ENCODE measurements at regions not wholly inside any gene's neighbourhood (a gene's known extent, or its start where the extent isn't known, plus 50 kb on each side); places are given as distances from the start of the nearest gene placed in this dataset.
A peak's percentile ranks its signal among the peaks of the same experiment; 100 is the strongest.

- Histone ChIP-seq H3K36me3 (no peaks in the 10 kb centered on the region), H3K27ac (peak overlapping the region in 2 of 10 donors; percentile 3 to 52), H3K4me1 (peaks cover 0 to 11% (median 0%) of the 10 kb centered on the region in 9 donors), H3K27me3 (no peaks in the 10 kb centered on the region), H3K9me3 (no peaks in the 10 kb centered on the region), H3K4me3 (no peak overlapping the region)
- no peak for TF ChIP-seq CTCF (IDR thresholded peaks at IDR 0.05)
- peak in 5 of 8 donors; percentile 29 to 65 (median 55) for ATAC-seq
- intact Hi-C loops (cut with DNase I), result no loop called here
- 52 to 53% methylated on average over 12 of the region's 12 CpGs for WGBS, 2 donors
- peak in 1 of 2 donors; percentile 12 for DNase-seq
Observed at GRCh38 chr7:81604075-81604807, 165.6 kb downstream of the HGF start.

GRCh38 chr7:81600608-81601007, 169.2 kb downstream of the HGF start:
- intact Hi-C loops (cut with DNase I), result no loop called here
- Histone ChIP-seq H3K9me3 (no peaks in the 10 kb centered on the region), H3K4me1 (peaks cover 0 to 11% (median 0%) of the 10 kb centered on the region in 9 donors), H3K36me3 (no peaks in the 10 kb centered on the region), H3K27me3 (no peaks in the 10 kb centered on the region), H3K27ac (no peak overlapping the region), H3K4me3 (no peak overlapping the region)
- 45 to 62% methylated on average over 2 of the region's 2 CpGs for WGBS, 2 donors
- DNase-seq (no peak), ATAC-seq (no peak)
- TF ChIP-seq CTCF (IDR thresholded peaks at IDR 0.05), result no peak

GRCh38 chr7:81598951-81599350, 170.9 kb downstream of the HGF start:
- no peaks in the 10 kb centered on the region for H3K9me3 ChIP-seq
- intact Hi-C loops (cut with DNase I), result loop anchor here in 1 of 10 donors (10.0 kb wide), 1 partner anchor 56 kb away; no protein-coding TSS in a partner anchor
- H3K36me3 ChIP-seq, result no peaks in the 10 kb centered on the region
- WGBS, 2 donors, result 86 to 90% methylated on average over 1 of the region's 1 CpG
- DNase-seq (no peak), ATAC-seq (no peak)
- H3K27me3 ChIP-seq, result no peaks in the 10 kb centered on the region
- no peak overlapping the region for H3K27ac ChIP-seq
- TF ChIP-seq CTCF (IDR thresholded peaks at IDR 0.05), result no peak
- no peak overlapping the region for H3K4me3 ChIP-seq
- H3K4me1 ChIP-seq, result peaks cover 0 to 4% (median 0%) of the 10 kb centered on the region in 9 donors

GRCh38 chr7:81594767-81595166, 175.1 kb downstream of the HGF start:
- intact Hi-C loops (cut with DNase I), result loop anchor here in 1 of 10 donors (10.0 kb wide), 1 partner anchor 60 kb away; no protein-coding TSS in a partner anchor
- H3K36me3 ChIP-seq, result no peaks in the 10 kb centered on the region
- no peak for TF ChIP-seq CTCF (IDR thresholded peaks at IDR 0.05)
- no peaks in the 10 kb centered on the region for H3K9me3 ChIP-seq
- H3K4me1 ChIP-seq, result no peaks in the 10 kb centered on the region
- H3K27me3 ChIP-seq, result no peaks in the 10 kb centered on the region
- WGBS, 2 donors, result 68 to 69% methylated on average over 1 of the region's 1 CpG
- no peak overlapping the region for H3K27ac ChIP-seq
- DNase-seq, result peak in 1 of 2 donors; percentile 24
- no peak overlapping the region for H3K4me3 ChIP-seq
- ATAC-seq, result peak in 4 of 8 donors; percentile 24 to 85 (median 50)

All from heart right ventricle (tissue), 16 donors.